OCI-LY1 (cell line): ENCODE measurements at regions not wholly inside any gene's neighbourhood (a gene's known extent, or its start where the extent isn't known, plus 50 kb on each side); places are given as distances from the start of the nearest gene placed in this dataset.

Experiments
- CTCF ChIP-seq: fragments of 200-600 bp; sonication (generic), shearing (Covaris generic); IDR thresholded peaks from 2 replicates; pipeline ENCODE4 v1.5.1; 2017; ENCODE audit warnings: mild to moderate bottlenecking, antibody characterized with exemption, low read length, moderate library complexity, mixed read lengths
- EZH2 ChIP-seq: fragments of 200-600 bp; sonication (generic), shearing (Covaris generic); IDR thresholded peaks from 2 replicates; pipeline ENCODE4 v1.8.0; 2017; ENCODE audit warnings: borderline replicate concordance, mixed run types, mild to moderate bottlenecking, antibody characterized with exemption, low read length, moderate library complexity, mixed read lengths

GRCh38 chr11:112537846-112538330, 277.2 kb upstream of the PLET1 start:
- no peak for TF ChIP-seq CTCF
- TF ChIP-seq EZH2: no peak
